HepG2 (cell line): ENCODE measurements at regions not wholly inside any gene's neighbourhood (a gene's known extent, or its start where the extent isn't known, plus 50 kb on each side); places are given as distances from the start of the nearest gene placed in this dataset.

Experiments used
- ATAC-seq: fragments of 200-7000 bp; cut with Tn5 transposase; 3 replicates; pipeline ENCODE4 v1.9.1; 2020; ENCODE audit warnings: mild to moderate bottlenecking, moderate library complexity
- BruUV-seq: library from RNA; stranded (reverse); fragments of 400-500 nt; replicated peaks from 2 replicates; lab custom pipeline; 2021; lab: Mats Ljungman, UMichigan
- CTCF ChIA-PET: fragments of 300-600 bp; formaldehyde crosslinking; extraction: SDS; loops from one replicate; lab custom pipeline; 2021; ENCODE audit warnings: low total read pairs, inconsistent platforms, low intra/inter-chr PET ratio; lab: Yijun Ruan, JAX
- POLR2A ChIA-PET: fragments of 350-600 bp; sonication (Branson Sonifier 250); formaldehyde crosslinking; loops from one replicate; lab custom pipeline; 2020; ENCODE audit warnings: antibody characterized with exemption, inconsistent platforms; lab: Yijun Ruan, JAX
- DNase-seq: peaks from one replicate; pipeline ENCODE4 v3.0.0-alpha.2; 2015; ENCODE audit warnings: low spot score
- FAIRE-seq: peaks from 3 replicates; lab custom pipeline; 2011; peaks lifted over from hg19 to GRCh38; lab: Jason Lieb, UNC
- H2AFZ ChIP-seq: one replicate; pipeline ENCODE4 v1.6.1; 2011; ENCODE audit warnings: low read length, inconsistent platforms
- H3K27ac ChIP-seq: fragments of 300-600 bp; 3 replicates; pipeline ENCODE4 v1.8.0; 2011; ENCODE audit warnings: mixed run types, mild to moderate bottlenecking, mixed read lengths, low read length, inconsistent platforms; ENCODE audit not compliant: insufficient read depth; ENCODE audit errors: extremely low read length
- H3K27me3 ChIP-seq, 2 experiments: fragments of 200-600 bp in 1 of 2; 2 replicates in 1 of 2; 3 replicates in 1 of 2; pipeline versions ENCODE4 v1.6.0 to v1.8.0; 2011; ENCODE audit warnings: low read length in 2 of 2, mild to moderate bottlenecking in 2 of 2, moderate library complexity in 2 of 2, inconsistent platforms in 1 of 2; ENCODE audit not compliant: insufficient read depth in 2 of 2, control insufficient read depth in 1 of 2
- H3K36me3 ChIP-seq, 2 experiments: fragments of 200-600 bp in 1 of 2; replicated peaks in 1 of 2; 2 replicates in 1 of 2; 3 replicates in 1 of 2; pipeline versions ENCODE4 v1.5.1 to v1.8.0; 2011; ENCODE audit warnings: low read length in 2 of 2, inconsistent platforms in 1 of 2; ENCODE audit not compliant: insufficient read depth in 2 of 2, control insufficient read depth in 1 of 2
- H3K4me1 ChIP-seq: 2 replicates; pipeline ENCODE4 v1.5.1; 2012; ENCODE audit warnings: low read length, inconsistent platforms; ENCODE audit not compliant: insufficient read depth
- H3K4me2 ChIP-seq: 2 replicates; pipeline ENCODE4 v1.6.0; 2011; ENCODE audit warnings: low read depth, low read length, inconsistent platforms
- H3K4me3 ChIP-seq, 3 experiments: fragments of 200-600 bp in 1 of 3; sonication (generic), shearing (Covaris generic) in 1 of 3; replicated peaks in 1 of 3; 2 replicates each; pipeline ENCODE4 v1.5.1; 2011 to 2016; ENCODE audit warnings: low read length in 3 of 3, inconsistent platforms in 2 of 3, low read depth in 2 of 3, mild to moderate bottlenecking in 2 of 3, control low read depth in 1 of 3, mixed read lengths in 1 of 3; ENCODE audit not compliant: insufficient read depth in 1 of 3
- H3K79me2 ChIP-seq: one replicate; pipeline ENCODE4 v1.6.1; 2011; ENCODE audit warnings: low read length, inconsistent platforms; ENCODE audit not compliant: insufficient read depth
- H3K9ac ChIP-seq: 2 replicates; pipeline ENCODE4 v1.6.0; 2011; ENCODE audit warnings: mild to moderate bottlenecking, low read depth, low read length, inconsistent platforms; ENCODE audit not compliant: insufficient read depth
- H3K9me3 ChIP-seq: 2 replicates; pipeline ENCODE4 v1.5.1; 2012; ENCODE audit warnings: mild to moderate bottlenecking, low read length
- H4K20me1 ChIP-seq: 2 replicates; pipeline ENCODE4 v1.6.0; 2011; ENCODE audit warnings: inconsistent platforms, mild to moderate bottlenecking, low read length, moderate library complexity; ENCODE audit not compliant: insufficient read depth
- ARHGAP35 ChIP-seq: sonication (generic); formaldehyde crosslinking; IDR thresholded peaks from 2 replicates; pipeline ENCODE4 v1.9.0; 2022; ENCODE audit warnings: mild to moderate bottlenecking, inconsistent platforms, moderate library complexity, missing genetic modification reagents, borderline replicate concordance
- CBFB ChIP-seq: sonication (generic); formaldehyde crosslinking; IDR thresholded peaks from 2 replicates; pipeline ENCODE4 v1.4.0; 2020; ENCODE audit warnings: missing genetic modification reagents
- FOXA1 ChIP-seq, 2 experiments: fragments of 450-650 bp in 1 of 2; sonication (generic) in 1 of 2; formaldehyde crosslinking in 1 of 2; IDR thresholded peaks; 2 replicates each; pipeline versions ENCODE4 v1.4.0 to v1.6.1; 2016 to 2020; ENCODE audit warnings: missing genetic modification reagents in 1 of 2
- FOXP4 ChIP-seq: sonication (generic); formaldehyde crosslinking; IDR thresholded peaks from 2 replicates; pipeline ENCODE4 v1.4.0; 2020; ENCODE audit warnings: missing genetic modification reagents
- MXD1 ChIP-seq: sonication (generic); formaldehyde crosslinking; IDR thresholded peaks from 2 replicates; pipeline ENCODE4 v1.4.0; 2020; ENCODE audit warnings: mild to moderate bottlenecking, missing genetic modification reagents
- PRDM4 ChIP-seq: sonication (generic); formaldehyde crosslinking; IDR thresholded peaks from 2 replicates; pipeline ENCODE4 v1.9.0; 2021; ENCODE audit warnings: missing genetic modification reagents, borderline replicate concordance
- REL ChIP-seq: sonication (generic); formaldehyde crosslinking; conservative IDR thresholded peaks from 2 replicates; pipeline ENCODE4 v1.8.0; 2022; ENCODE audit warnings: mild to moderate bottlenecking, missing genetic modification reagents, moderate library complexity
- WGBS: methylation state at CpG from one replicate; pipeline ENCODE4 v1.1.6; 2017; ENCODE audit warnings: low lambda C conversion rate; 5-methylcytosine and 5-hydroxymethylcytosine counted together
- in situ Hi-C: cut with HindIII; loops from 2 replicates; pipeline ENCODE4 v1.10.0; 2017; ENCODE audit warnings: low pct_unique_long_range_greater_than_20kb; ENCODE audit not compliant: extremely low pct_ligation_motif_present
- intact Hi-C: fragments of 100-400 bp; cut with micrococcal nuclease; formaldehyde crosslinking; loops from one replicate; pipeline ENCODE4 v1.10.0; 2022; ENCODE audit not compliant: unreplicated experiment

GRCh38 chr12:73352826-73353225 lies 1080.7 kb downstream of the TRHDE start:
- Histone ChIP-seq H4K20me1 (no peaks in the 10 kb centered on the region), H3K9ac (no peak overlapping the region), H3K4me3 (no peak overlapping the region), H3K36me3 (no peaks in the 10 kb centered on the region), H3K79me2 (no peaks in the 10 kb centered on the region), H3K4me1 (no peaks in the 10 kb centered on the region), H3K27me3 (no peaks in the 10 kb centered on the region), H3K9me3 (peaks cover 44% of the 10 kb centered on the region), H3K27ac (no peak overlapping the region), H2AFZ (no peak overlapping the region), H3K4me2 (no peak overlapping the region)
- TF ChIP-seq PRDM4 (CRISPR knock-in tag) (no peak), REL (CRISPR knock-in tag) (no peak), ARHGAP35 (no peak), FOXA1 (IDR thresholded peaks at IDR 0.05) (no peak), FOXA1 (CRISPR knock-in tag; IDR thresholded peaks at IDR 0.05) (no peak)
- ATAC-seq (no peak), DNase-seq (no peak), FAIRE-seq (no peak)
- in situ Hi-C loops (no loop called here), intact Hi-C loops (no loop called here)
- CTCF ChIA-PET = no interaction called here
- WGBS = 8% methylated on average over 1 of the region's 1 CpG
- POLR2A ChIA-PET = no interaction called here
- no TSS peak for BruUV-seq

GRCh38 chr12:73361156-73361863 lies 1089.1 kb downstream of the TRHDE start:
- FAIRE-seq = no peak
- intact Hi-C loops = no loop called here
- Histone ChIP-seq H3K27me3 (no peaks in the 10 kb centered on the region), H3K4me1 (no peaks in the 10 kb centered on the region), H3K27ac (no peak overlapping the region), H3K79me2 (no peaks in the 10 kb centered on the region), H4K20me1 (no peaks in the 10 kb centered on the region), H3K4me3 (no peak overlapping the region), H3K9ac (no peak overlapping the region), H3K36me3 (no peaks in the 10 kb centered on the region), H2AFZ (no peak overlapping the region), H3K9me3 (peaks cover 70% of the 10 kb centered on the region), H3K4me2 (no peak overlapping the region)
- no peak for TF ChIP-seq MXD1 (CRISPR knock-in tag)
- no peak for TF ChIP-seq FOXP4 (CRISPR knock-in tag)
- TF ChIP-seq CBFB (CRISPR knock-in tag) = no peak
- CTCF ChIA-PET = no interaction called here
- ATAC-seq = no peak
- POLR2A ChIA-PET = no interaction called here
- BruUV-seq = no TSS peak
- DNase-seq = no peak
- in situ Hi-C loops = no loop called here
